ENCODE measurements at regions not wholly inside any gene's neighbourhood (a gene's known extent, or its start where the extent isn't known, plus 50 kb on each side); places are given as distances from the start of the nearest gene placed in this dataset.
"Not testable (repeated sequence)": the region's sequence is repeated elsewhere in the genome, so short reads cannot be mapped to it uniquely, and the experiment has no call there.

GRCh38 chr4:9110700-9111099 lies 59.5 kb upstream of the FAM90A26 start:
- intact Hi-C loops (cut with micrococcal nuclease), result not testable (repeated sequence)

- intact Hi-C loops (cut with micrococcal nuclease), result not testable (repeated sequence)
Measured at GRCh38 chr4:9103148-9103524, 67.1 kb upstream of the FAM90A26 start.

GRCh38 chr4:9102471-9103147 lies 67.6 kb upstream of the FAM90A26 start:
- intact Hi-C loops (cut with micrococcal nuclease), result not testable (repeated sequence)

GRCh38 chr4:9096330-9096729 lies 73.9 kb upstream of the FAM90A26 start:
- intact Hi-C loops (cut with micrococcal nuclease), result not testable (repeated sequence)

- intact Hi-C loops (cut with micrococcal nuclease), result not testable (repeated sequence)
Measured at GRCh38 chr4:9078796-9079195, 91.4 kb upstream of the FAM90A26 start.

- intact Hi-C loops (cut with micrococcal nuclease), result not testable (repeated sequence)
Measured at GRCh38 chr4:9076974-9077373, 93.2 kb upstream of the FAM90A26 start.

- intact Hi-C loops (cut with micrococcal nuclease), result not testable (repeated sequence)
Measured at GRCh38 chr4:9076486-9076885, 93.7 kb upstream of the FAM90A26 start.

GRCh38 chr4:9073371-9073770 lies 96.8 kb upstream of the FAM90A26 start:
- intact Hi-C loops (cut with micrococcal nuclease), result not testable (repeated sequence)

GRCh38 chr4:9072521-9073220 lies 97.5 kb upstream of the FAM90A26 start:
- intact Hi-C loops (cut with micrococcal nuclease), result not testable (repeated sequence)

GRCh38 chr4:9067923-9068322 lies 102.3 kb upstream of the FAM90A26 start:
- intact Hi-C loops (cut with micrococcal nuclease), result not testable (repeated sequence)

GRCh38 chr4:9063612-9064011 lies 106.6 kb upstream of the FAM90A26 start:
- intact Hi-C loops (cut with micrococcal nuclease), result not testable (repeated sequence)

GRCh38 chr4:9024866-9025265 lies 145.3 kb upstream of the FAM90A26 start:
- intact Hi-C loops (cut with micrococcal nuclease), result not testable (repeated sequence)

GRCh38 chr4:9009792-9010191 lies 138.2 kb upstream of the HMX1 start:
- intact Hi-C loops (cut with micrococcal nuclease), result not testable (repeated sequence)

GRCh38 chr4:9008407-9008806 lies 136.8 kb upstream of the HMX1 start:
- intact Hi-C loops (cut with micrococcal nuclease), result not testable (repeated sequence)

GRCh38 chr4:9001153-9001552 lies 129.5 kb upstream of the HMX1 start:
- intact Hi-C loops (cut with micrococcal nuclease), result loop anchor here (5.0 kb wide), 1 partner anchor 121 kb away; no protein-coding TSS in a partner anchor

GRCh38 chr4:9000505-9001001 lies 128.9 kb upstream of the HMX1 start:
- intact Hi-C loops (cut with micrococcal nuclease), result loop anchor here (5.0 kb wide), 1 partner anchor 122 kb away; no protein-coding TSS in a partner anchor

- intact Hi-C loops (cut with micrococcal nuclease), result not testable (repeated sequence)
Measured at GRCh38 chr4:8992981-8993380, 121.3 kb upstream of the HMX1 start.

- intact Hi-C loops (cut with micrococcal nuclease), result not testable (repeated sequence)
Measured at GRCh38 chr4:8991449-8991848, 119.8 kb upstream of the HMX1 start.

GRCh38 chr4:8990341-8990740 lies 118.7 kb upstream of the HMX1 start:
- intact Hi-C loops (cut with micrococcal nuclease), result not testable (repeated sequence)

GRCh38 chr4:8985786-8986185 lies 114.1 kb upstream of the HMX1 start:
- intact Hi-C loops (cut with micrococcal nuclease), result not testable (repeated sequence)

GRCh38 chr4:8984641-8985040 lies 113.0 kb upstream of the HMX1 start:
- intact Hi-C loops (cut with micrococcal nuclease), result not testable (repeated sequence)

GRCh38 chr4:8983921-8984320 lies 112.3 kb upstream of the HMX1 start:
- intact Hi-C loops (cut with micrococcal nuclease), result not testable (repeated sequence)
